H9 (cell line): ENCODE measurements at regions not wholly inside any gene's neighbourhood (a gene's known extent, or its start where the extent isn't known, plus 50 kb on each side); places are given as distances from the start of the nearest gene placed in this dataset.

ENCODE experiments used
- DNase-seq: peaks from one replicate; pipeline ENCODE4 v3.0.0-alpha.2; 2017
- H2AFZ ChIP-seq: one replicate; pipeline ENCODE4 v1.6.1; 2013; ENCODE audit warnings: mild to moderate bottlenecking, low read length, control low read depth, moderate library complexity
- H2AK5ac ChIP-seq: 2 replicates; pipeline ENCODE4 v1.6.1; 2013; ENCODE audit warnings: low read length, control low read depth, mixed read lengths; ENCODE audit not compliant: insufficient read length
- H2BK120ac ChIP-seq: one replicate; pipeline ENCODE4 v1.6.1; 2013; ENCODE audit warnings: low read depth, mild to moderate bottlenecking, low read length, control low read depth, inconsistent platforms; ENCODE audit not compliant: poor library complexity, severe bottlenecking
- H2BK12ac ChIP-seq: 2 replicates; pipeline ENCODE4 v1.6.1; 2013; ENCODE audit warnings: low read length, control low read depth, mixed read lengths, low read depth; ENCODE audit not compliant: insufficient read length
- H2BK15ac ChIP-seq: 2 replicates; pipeline ENCODE4 v1.6.1; 2013; ENCODE audit warnings: low read depth, low read length, control low read depth
- H2BK20ac ChIP-seq: one replicate; pipeline ENCODE4 v1.6.1; 2013; ENCODE audit warnings: low read depth, mild to moderate bottlenecking, low read length, control low read depth, inconsistent platforms; ENCODE audit not compliant: poor library complexity, severe bottlenecking
- H2BK5ac ChIP-seq: 2 replicates; pipeline ENCODE4 v1.6.1; 2013; ENCODE audit warnings: low read length, control low read depth, mixed read lengths; ENCODE audit not compliant: insufficient read length
- H3K14ac ChIP-seq: 2 replicates; pipeline ENCODE4 v1.6.1; 2013; ENCODE audit warnings: low read length, control low read depth; ENCODE audit not compliant: insufficient read depth
- H3K18ac ChIP-seq: 2 replicates; pipeline ENCODE4 v1.6.1; 2013; ENCODE audit warnings: low read depth, mild to moderate bottlenecking, mixed read lengths, low read length, control low read depth; ENCODE audit not compliant: insufficient read length
- H3K23ac ChIP-seq: 2 replicates; pipeline ENCODE4 v1.6.1; 2013; ENCODE audit warnings: low read length, control low read depth, mixed read lengths, low read depth; ENCODE audit not compliant: insufficient read length
- H3K23me2 ChIP-seq: 2 replicates; pipeline ENCODE4 v1.6.1; 2013; ENCODE audit warnings: low read depth, mild to moderate bottlenecking, mixed read lengths, low read length, control low read depth; ENCODE audit not compliant: insufficient read length, poor library complexity, severe bottlenecking
- H3K27ac ChIP-seq: 2 replicates; pipeline ENCODE4 v1.5.1; 2013; ENCODE audit warnings: low read length, control low read depth, mixed read lengths, low read depth; ENCODE audit not compliant: insufficient read length
- H3K27me3 ChIP-seq: 2 replicates; pipeline ENCODE4 v1.6.1; 2013; ENCODE audit warnings: low read length, control low read depth, inconsistent platforms; ENCODE audit not compliant: insufficient read depth
- H3K4ac ChIP-seq: 2 replicates; pipeline ENCODE4 v1.6.1; 2013; ENCODE audit warnings: low read depth, mild to moderate bottlenecking, control low read depth, inconsistent platforms, low read length, moderate library complexity
- H3K4me1 ChIP-seq: 2 replicates; pipeline ENCODE4 v1.6.1; 2013; ENCODE audit warnings: low read length, control low read depth, inconsistent platforms; ENCODE audit not compliant: insufficient read depth
- H3K4me2 ChIP-seq: 2 replicates; pipeline ENCODE4 v1.6.1; 2013; ENCODE audit warnings: low read length, control low read depth, mixed read lengths; ENCODE audit not compliant: insufficient read length, insufficient read depth
- H3K56ac ChIP-seq: 2 replicates; pipeline ENCODE4 v1.6.1; 2013; ENCODE audit warnings: low read depth, mild to moderate bottlenecking, mixed read lengths, low read length, control low read depth; ENCODE audit not compliant: insufficient read length
- H3K79me1 ChIP-seq: 2 replicates; pipeline ENCODE4 v1.6.1; 2013; ENCODE audit warnings: low read depth, mild to moderate bottlenecking, moderate library complexity, low read length, control low read depth, inconsistent platforms; ENCODE audit not compliant: insufficient read depth, poor library complexity, severe bottlenecking
- H3K79me2 ChIP-seq: 2 replicates; pipeline ENCODE4 v1.6.1; 2013; ENCODE audit warnings: low read length, control low read depth, inconsistent platforms; ENCODE audit not compliant: insufficient read depth
- H3K9ac ChIP-seq: 2 replicates; pipeline ENCODE4 v1.6.1; 2013; ENCODE audit warnings: low read length, control low read depth, mixed read lengths; ENCODE audit not compliant: insufficient read length; ENCODE audit errors: extremely low read depth
- H3K9me3 ChIP-seq: one replicate; pipeline ENCODE4 v1.6.1; 2013; ENCODE audit warnings: low read depth, low read length, inconsistent platforms; ENCODE audit not compliant: control insufficient read depth
- H3T11ph ChIP-seq: one replicate; pipeline ENCODE4 v1.6.1; 2013; ENCODE audit warnings: mild to moderate bottlenecking, low read length, control low read depth, inconsistent platforms
- H4K20me1 ChIP-seq: one replicate; pipeline ENCODE4 v1.6.1; 2013; ENCODE audit not compliant: control insufficient read depth, insufficient read length, insufficient read depth
- H4K5ac ChIP-seq: 2 replicates; pipeline ENCODE4 v1.6.1; 2013; ENCODE audit warnings: low read depth, mild to moderate bottlenecking, mixed read lengths, low read length, control low read depth; ENCODE audit not compliant: insufficient read length
- H4K8ac ChIP-seq: replicated peaks from 2 replicates; pipeline ENCODE4 v1.6.1; 2013; ENCODE audit warnings: low read length, control low read depth, mixed read lengths, low read depth; ENCODE audit not compliant: insufficient read length
- H4K91ac ChIP-seq: 2 replicates; pipeline ENCODE4 v1.6.1; 2013; ENCODE audit warnings: low read depth, mild to moderate bottlenecking, moderate library complexity, mixed read lengths, low read length, control low read depth; ENCODE audit not compliant: insufficient read length
- H3K27ac Mint-ChIP-seq, 3 experiments: 2 replicates in 2 of 3; 3 replicates in 1 of 3; pipeline ENCODE4 v1.8.0; 2020 to 2021; ENCODE audit warnings: mixed read lengths in 3 of 3, mild to moderate bottlenecking in 1 of 3, moderate library complexity in 1 of 3
- H3K27me3 Mint-ChIP-seq: 2 replicates; pipeline ENCODE4 v1.8.0; 2021; ENCODE audit warnings: low read depth, mild to moderate bottlenecking, moderate library complexity, mixed read lengths
- H3K36me3 Mint-ChIP-seq, 3 experiments: 2 replicates in 2 of 3; 3 replicates in 1 of 3; pipeline ENCODE4 v1.8.0; 2020 to 2021; ENCODE audit warnings: low read depth in 3 of 3, mixed read lengths in 3 of 3; ENCODE audit not compliant: insufficient read depth in 1 of 3
- H3K4me1 Mint-ChIP-seq, 2 experiments: 2 replicates each; pipeline ENCODE4 v1.8.0; 2020; ENCODE audit warnings: mixed read lengths in 2 of 2
- H3K4me3 Mint-ChIP-seq, 2 experiments: 2 replicates in 1 of 2; 3 replicates in 1 of 2; pipeline ENCODE4 v1.8.0; 2020 to 2021; ENCODE audit warnings: mild to moderate bottlenecking in 2 of 2, mixed read lengths in 2 of 2, moderate library complexity in 1 of 2
- H3K9me3 Mint-ChIP-seq, 2 experiments: 2 replicates in 1 of 2; 3 replicates in 1 of 2; pipeline ENCODE4 v1.8.0; 2020; ENCODE audit warnings: mild to moderate bottlenecking in 2 of 2, mixed read lengths in 2 of 2, moderate library complexity in 1 of 2
- WGBS: extraction: QIAGEN DNeasy Blood & Tissue Kit; methylation state at CpG from one replicate; pipeline ENCODE4 v1.1.7; 2013; ENCODE audit warnings: missing lambda C conversion rate, low lambda C conversion rate, mixed read lengths; ENCODE audit not compliant: insufficient read length; ENCODE audit errors: extremely low coverage; 5-methylcytosine and 5-hydroxymethylcytosine counted together
- TF ChIP-seq, protein P1 (sequence below): fragments of 200-600 bp; sonication (generic); conservative IDR thresholded peaks from 3 replicates; pipeline ENCODE4 v1.8.0; 2021; ENCODE audit warnings: antibody characterized with exemption, mild to moderate bottlenecking

DNA sequence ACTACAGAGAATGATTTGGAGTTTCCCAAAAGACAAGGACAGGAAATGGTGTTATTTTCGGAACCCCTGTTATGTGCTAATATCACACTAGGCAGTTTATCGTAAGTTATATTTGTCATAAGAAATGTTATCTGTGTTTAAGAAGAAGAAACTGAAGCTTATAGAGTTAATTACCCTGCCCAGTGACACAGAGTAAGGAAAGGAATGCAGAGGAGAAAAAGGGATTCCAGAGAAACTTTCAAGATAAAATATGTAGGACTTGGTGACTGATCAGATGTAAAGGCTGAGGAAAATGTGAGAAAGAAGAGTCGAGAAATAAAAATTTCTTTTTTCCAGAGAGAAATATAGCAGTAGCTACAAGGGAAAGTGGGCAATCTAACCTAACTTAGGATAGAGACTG lies 63.5 kb upstream of the ZNF746 start:
- Mint-ChIP-seq H3K9me3 (peaks cover 3% of the 10 kb centered on the region in 2 experiments; a peak in 2 of 5 replicates), H3K4me3 (no peak overlapping the region), H3K27me3 (no peaks in the 10 kb centered on the region; the same call in 1 of the 2 replicates), H3K4me1 (no peaks in the 10 kb centered on the region), H3K36me3 (peaks cover 16 to 29% (median 21%) of the 10 kb centered on the region in 3 experiments), H3K27ac (0 out of 7 replicates have a peak overlapping the region, but pooled peaks of 1 of the 3 experiments have one; percentile 1)
- Histone ChIP-seq H3K9me3 (no peaks in the 10 kb centered on the region), H4K20me1 (no peaks in the 10 kb centered on the region), H3T11ph (no peak overlapping the region), H2BK20ac (no peak overlapping the region), H3K4me1 (no peaks in the 10 kb centered on the region), H2AK5ac (no peak overlapping the region), H3K18ac (no peak overlapping the region), H2AFZ (no peak overlapping the region), H2BK5ac (no peak overlapping the region), H2BK120ac (no peak overlapping the region), H3K23ac (no peak overlapping the region), H3K23me2 (no peaks in the 10 kb centered on the region), H3K27ac (no peak overlapping the region), H4K8ac (no peak overlapping the region), H3K4ac (no peak overlapping the region), H2BK15ac (no peak overlapping the region), H2BK12ac (no peak overlapping the region), H3K27me3 (no peaks in the 10 kb centered on the region), H3K79me1 (no peaks in the 10 kb centered on the region), H3K9ac (no peak overlapping the region), H4K5ac (no peak overlapping the region), H4K91ac (no peak overlapping the region), H3K14ac (no peak overlapping the region), H3K56ac (no peak overlapping the region), H3K79me2 (no peaks in the 10 kb centered on the region), H3K4me2 (no peak overlapping the region)
- TF ChIP-seq, protein P1, sequence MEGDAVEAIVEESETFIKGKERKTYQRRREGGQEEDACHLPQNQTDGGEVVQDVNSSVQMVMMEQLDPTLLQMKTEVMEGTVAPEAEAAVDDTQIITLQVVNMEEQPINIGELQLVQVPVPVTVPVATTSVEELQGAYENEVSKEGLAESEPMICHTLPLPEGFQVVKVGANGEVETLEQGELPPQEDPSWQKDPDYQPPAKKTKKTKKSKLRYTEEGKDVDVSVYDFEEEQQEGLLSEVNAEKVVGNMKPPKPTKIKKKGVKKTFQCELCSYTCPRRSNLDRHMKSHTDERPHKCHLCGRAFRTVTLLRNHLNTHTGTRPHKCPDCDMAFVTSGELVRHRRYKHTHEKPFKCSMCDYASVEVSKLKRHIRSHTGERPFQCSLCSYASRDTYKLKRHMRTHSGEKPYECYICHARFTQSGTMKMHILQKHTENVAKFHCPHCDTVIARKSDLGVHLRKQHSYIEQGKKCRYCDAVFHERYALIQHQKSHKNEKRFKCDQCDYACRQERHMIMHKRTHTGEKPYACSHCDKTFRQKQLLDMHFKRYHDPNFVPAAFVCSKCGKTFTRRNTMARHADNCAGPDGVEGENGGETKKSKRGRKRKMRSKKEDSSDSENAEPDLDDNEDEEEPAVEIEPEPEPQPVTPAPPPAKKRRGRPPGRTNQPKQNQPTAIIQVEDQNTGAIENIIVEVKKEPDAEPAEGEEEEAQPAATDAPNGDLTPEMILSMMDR, result no peak
- DNase-seq, result no peak
- no CpG with 5 or more reads among the region's 3 CpGs for WGBS
